ENCODE measurements at regions not wholly inside any gene's neighbourhood (a gene's known extent, or its start where the extent isn't known, plus 50 kb on each side); places are given as distances from the start of the nearest gene placed in this dataset.

DNA sequence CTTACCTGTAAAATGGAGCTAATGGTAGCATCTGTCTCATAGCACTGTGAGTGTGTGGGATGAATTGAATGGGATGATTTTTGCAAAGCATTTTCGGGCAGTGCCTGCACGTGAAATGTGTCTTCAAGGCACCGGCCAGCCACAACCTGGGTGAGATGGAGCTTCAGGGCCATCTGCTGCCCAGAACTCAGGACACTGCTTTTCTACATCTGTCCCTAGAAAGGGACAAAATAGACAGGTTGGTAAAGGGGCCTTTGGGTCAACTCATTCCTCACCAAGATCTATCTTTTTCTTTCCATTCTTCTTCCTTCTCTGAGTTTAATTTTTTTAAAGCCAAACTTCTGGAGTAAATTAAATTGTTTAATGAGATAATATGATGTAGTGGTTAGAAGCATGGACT is 106.5 kb downstream of the UTP18 start:
- TF ChIP-seq POLR2A (IDR thresholded peaks at IDR 0.05; ENCODE audit: low read depth, low read length): no peak
- no peak for TF ChIP-seq TAF1 (IDR thresholded peaks at IDR 0.05; ENCODE audit: low read depth, low read length)
- no peak for TF ChIP-seq POLR2AphosphoS5 (IDR thresholded peaks at IDR 0.05; ENCODE audit: low read depth, low read length)
- TF ChIP-seq PAX5 (IDR thresholded peaks at IDR 0.05; ENCODE audit: insufficient read depth, low read length, severe bottlenecking): no peak
- TF ChIP-seq POU2F2 (IDR thresholded peaks at IDR 0.05; ENCODE audit: low read depth, low read length): no peak
- no peak for TF ChIP-seq SPI1 (IDR thresholded peaks at IDR 0.05; ENCODE audit: low read depth, low read length)

Data from GM12891 (cell line).